ENCODE measurements at regions not wholly inside any gene's neighbourhood (a gene's known extent, or its start where the extent isn't known, plus 50 kb on each side); places are given as distances from the start of the nearest gene placed in this dataset.

- TF ChIP-seq EZH2 (IDR thresholded peaks at IDR 0.05; ENCODE audit: insufficient read depth, low read length) (no peak), CTCF (IDR thresholded peaks at IDR 0.05; ENCODE audit: insufficient read depth, low read depth, low read length) (no peak)
Observed at GRCh38 chr5:100646691-100647090, 111.5 kb downstream of the FAM174A start.
